OCI-LY1 (cell line): ENCODE measurements at regions not wholly inside any gene's neighbourhood (a gene's known extent, or its start where the extent isn't known, plus 50 kb on each side); places are given as distances from the start of the nearest gene placed in this dataset.

ENCODE experiments used
- CTCF ChIP-seq: fragments of 200-600 bp; sonication (generic), shearing (Covaris generic); IDR thresholded peaks from 2 replicates; pipeline ENCODE4 v1.5.1; 2017; ENCODE audit warnings: mild to moderate bottlenecking, antibody characterized with exemption, low read length, moderate library complexity, mixed read lengths
- EZH2 ChIP-seq: fragments of 200-600 bp; sonication (generic), shearing (Covaris generic); IDR thresholded peaks from 2 replicates; pipeline ENCODE4 v1.8.0; 2017; ENCODE audit warnings: borderline replicate concordance, mixed run types, mild to moderate bottlenecking, antibody characterized with exemption, low read length, moderate library complexity, mixed read lengths

GRCh38 chr6:142659661-142660060 lies 285.3 kb downstream of the HIVEP2 start:
- TF ChIP-seq EZH2 (no peak), CTCF (no peak)
